AG08396 (cell line): ENCODE measurements at regions not wholly inside any gene's neighbourhood (a gene's known extent, or its start where the extent isn't known, plus 50 kb on each side); places are given as distances from the start of the nearest gene placed in this dataset.

Experiments used
- DNase-seq: peaks from one replicate; pipeline ENCODE4 v3.0.0; 2012; ENCODE audit warnings: low spot score, mixed read lengths

DNA sequence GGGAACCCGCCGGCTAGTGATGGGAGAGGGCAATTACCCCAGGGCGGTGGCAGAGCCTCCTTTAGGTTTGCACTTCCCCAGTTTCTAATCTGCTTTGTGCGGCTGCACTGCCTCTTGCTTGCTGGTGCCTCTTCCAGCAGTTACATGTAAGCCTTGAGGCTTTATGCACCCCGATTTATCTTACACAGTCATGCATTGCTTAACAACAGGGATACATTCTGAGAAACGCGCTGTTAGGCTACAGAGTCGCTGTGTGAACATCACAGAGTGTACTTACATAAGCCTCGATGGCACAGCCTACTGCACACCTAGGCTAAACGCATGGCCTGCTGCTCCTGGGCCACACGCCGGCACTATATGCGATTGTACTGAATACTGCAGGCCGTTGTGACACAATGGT lies 155.6 kb upstream of the MKI67 start:
- DNase-seq, result no peak

DNA sequence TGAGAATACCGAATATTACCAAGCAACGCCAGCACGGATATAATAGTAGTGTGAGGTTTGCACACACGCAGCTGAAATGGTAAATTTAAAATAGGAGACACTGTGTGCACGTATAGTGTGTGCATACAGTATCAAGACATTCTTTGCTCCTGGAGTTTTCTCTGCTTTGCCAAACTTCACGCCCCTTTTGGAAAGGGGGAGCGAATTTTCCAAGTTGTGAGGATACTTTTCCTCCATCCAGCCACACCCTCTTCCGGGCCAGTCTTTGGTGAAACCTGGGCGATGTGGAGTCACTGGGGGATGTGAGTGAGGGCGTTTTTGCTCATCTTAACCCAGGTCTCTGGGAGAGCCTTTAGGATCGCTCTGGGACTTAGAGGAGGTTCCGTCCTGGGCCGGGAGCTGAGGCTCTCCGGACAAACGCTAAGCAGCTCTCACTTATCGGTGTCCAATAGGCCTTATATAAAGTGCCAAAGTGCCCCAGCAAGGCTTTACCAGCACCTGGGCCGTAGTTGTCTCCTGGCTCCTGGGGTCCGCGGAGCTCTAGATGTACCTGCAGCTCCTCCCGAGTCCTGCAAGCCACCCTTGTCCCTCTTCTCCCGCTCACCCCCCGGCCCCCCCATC lies 160.0 kb upstream of the MKI67 start:
- DNase-seq, result no peak

DNA sequence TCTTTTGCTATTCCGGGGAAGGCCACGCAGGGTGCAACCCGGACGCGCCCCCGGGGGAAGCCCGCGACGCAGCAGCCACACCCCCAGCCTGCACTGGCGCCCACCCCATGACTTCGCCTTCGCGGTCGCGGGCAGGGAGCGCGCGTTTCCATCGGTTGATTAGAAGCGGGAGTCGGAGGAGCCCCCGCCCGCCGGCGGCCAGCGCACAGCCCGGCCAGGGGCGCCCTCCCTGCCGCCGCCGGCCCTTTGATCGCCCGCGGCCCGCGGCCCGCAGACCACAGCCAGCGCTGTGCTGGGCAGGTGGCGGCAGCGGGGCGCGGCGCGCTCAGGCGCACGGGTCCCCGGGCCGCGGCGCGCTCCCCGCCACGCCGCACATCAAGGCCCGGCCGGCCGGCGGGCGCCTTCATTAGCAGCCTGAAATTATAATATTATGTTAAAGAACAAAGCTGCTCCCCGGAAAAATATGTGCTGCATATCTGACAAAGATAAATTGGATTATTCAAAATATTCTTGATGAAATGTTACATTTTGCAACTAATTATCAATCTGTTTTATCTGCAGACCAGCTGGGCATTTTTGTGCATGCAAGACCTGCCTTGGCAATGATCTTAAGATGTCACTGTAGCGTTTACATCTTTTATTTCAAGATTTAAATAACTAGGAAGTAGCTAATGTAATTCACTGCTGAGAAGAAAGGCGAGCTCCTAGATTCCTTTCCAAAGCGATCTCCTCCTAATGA lies 160.7 kb upstream of the MKI67 start:
- DNase-seq, result no peak

DNA sequence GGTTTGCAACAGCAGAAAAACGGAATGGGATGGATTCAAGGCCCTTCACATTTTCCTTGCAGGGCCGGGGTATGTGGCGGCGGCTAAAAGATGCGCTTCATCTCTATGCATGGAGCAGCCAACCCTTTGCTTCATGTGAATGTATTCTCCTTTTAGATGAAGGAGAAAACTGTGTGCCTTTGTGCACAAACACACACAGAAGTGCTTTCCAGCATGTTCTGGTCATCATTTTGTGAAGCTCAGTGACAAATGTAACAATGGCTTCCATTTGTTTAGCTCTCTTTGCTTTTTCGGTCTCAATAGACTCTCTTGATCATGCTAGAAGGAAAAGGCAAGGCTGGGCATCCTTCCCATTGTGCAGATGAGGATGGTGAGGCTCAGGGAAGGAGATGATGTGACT lies 161.7 kb upstream of the MKI67 start:
- no peak for DNase-seq

DNA sequence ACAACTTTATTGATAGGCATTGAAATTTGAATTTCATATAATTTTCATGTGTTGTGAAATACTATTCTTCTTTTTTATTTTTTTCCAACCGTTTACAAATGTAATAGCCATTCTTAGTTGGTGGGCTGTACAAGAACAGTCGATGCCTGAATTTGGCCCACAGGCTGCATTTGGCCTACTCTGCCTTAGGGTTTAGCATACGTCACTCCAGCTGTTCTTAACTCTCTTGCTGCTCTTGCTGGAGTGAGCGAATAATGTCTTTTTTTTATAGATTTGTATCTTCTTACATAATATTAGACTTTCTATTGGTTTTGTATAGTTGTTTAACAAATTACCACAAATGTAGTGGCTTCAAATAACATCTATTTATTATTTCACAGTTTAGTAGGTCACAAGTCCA lies 163.4 kb upstream of the MKI67 start:
- DNase-seq, result no peak

DNA sequence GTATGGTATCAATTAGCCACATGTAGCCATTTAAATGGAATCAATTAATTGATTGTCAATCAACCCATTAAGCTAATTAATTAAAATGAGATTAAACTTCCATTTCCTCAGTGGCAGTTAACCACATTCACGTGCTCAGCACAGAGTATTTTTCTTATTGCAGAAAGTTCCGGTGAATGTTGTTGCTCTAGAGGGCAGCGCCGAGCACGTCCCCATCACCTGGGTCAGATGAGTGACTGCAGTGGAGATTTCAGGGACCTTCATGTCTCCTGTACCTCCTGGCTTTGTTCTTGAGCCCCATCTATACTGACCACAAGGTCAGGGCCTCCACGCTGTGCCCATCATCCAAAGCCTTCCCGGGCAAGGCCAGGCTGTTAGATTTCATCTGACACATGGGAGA lies 168.8 kb upstream of the MKI67 start:
- no peak for DNase-seq

DNA sequence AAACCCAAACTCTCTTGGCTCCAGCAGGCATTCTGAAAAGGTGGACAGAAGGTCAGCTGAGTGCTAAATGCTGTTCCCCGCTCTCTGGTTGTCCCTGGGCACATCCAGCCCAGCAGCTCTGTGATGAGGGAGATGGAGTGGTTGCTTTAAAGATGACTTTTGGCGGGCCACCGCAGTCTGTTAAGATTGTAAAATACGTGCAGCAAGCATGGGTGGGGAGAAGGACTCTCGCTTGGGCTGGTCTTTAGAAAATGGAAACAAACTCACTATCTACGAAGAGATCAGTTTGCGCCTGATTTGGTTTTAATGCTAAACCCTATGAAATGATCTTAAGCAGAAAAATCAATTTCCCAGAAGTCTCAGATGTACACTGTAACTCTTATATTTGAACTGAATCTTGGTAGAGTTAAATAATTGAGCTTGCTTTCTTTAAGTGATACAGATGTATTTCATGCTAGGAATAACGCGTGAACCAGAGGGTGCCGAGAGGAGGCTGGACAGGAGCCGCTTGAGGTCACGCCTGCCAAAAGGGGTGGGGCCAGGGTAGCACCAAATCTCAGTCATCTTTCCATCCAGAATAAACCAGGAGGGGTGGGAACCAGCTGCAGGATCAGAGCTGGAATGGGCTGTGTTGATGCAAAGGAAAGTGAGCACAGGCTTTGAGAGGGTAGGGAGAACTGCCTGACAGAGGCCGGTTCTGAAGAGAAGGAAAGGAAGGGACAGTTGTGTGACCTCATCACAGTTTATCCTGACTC lies 170.2 kb upstream of the MKI67 start:
- no peak for DNase-seq

DNA sequence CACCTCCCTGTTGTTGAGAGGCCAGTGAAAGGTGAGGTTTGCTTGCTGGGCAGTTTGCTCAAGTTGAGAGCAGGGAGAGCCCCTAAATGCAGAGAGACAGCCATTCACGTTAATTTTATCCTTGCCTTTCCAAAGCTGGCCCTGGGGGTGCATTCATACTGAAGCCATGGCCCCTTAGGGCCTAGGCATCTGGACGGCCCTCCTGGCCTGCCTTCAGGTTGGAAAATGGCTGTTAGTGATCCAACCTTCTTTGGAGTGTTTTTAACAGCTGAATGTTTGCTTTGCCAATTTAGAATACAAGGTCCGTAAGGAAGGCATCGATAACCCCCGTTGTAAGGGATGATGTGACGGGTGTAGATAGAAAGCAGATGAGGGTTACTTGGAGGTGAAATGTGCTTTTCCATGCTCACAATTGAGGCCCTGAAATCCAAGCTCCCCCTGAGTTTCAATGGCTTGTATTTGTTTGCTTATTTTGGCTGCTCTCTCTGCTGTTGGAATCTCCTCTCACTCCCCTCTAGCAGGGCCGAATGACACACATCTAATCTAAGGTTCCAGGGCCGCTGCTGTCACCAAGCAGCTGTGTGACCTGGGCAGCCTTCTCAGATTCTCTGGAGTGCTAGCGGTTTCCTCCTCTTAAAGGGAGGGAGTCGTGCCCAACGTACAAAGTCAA lies 171.6 kb upstream of the MKI67 start:
- DNase-seq, result no peak

DNA sequence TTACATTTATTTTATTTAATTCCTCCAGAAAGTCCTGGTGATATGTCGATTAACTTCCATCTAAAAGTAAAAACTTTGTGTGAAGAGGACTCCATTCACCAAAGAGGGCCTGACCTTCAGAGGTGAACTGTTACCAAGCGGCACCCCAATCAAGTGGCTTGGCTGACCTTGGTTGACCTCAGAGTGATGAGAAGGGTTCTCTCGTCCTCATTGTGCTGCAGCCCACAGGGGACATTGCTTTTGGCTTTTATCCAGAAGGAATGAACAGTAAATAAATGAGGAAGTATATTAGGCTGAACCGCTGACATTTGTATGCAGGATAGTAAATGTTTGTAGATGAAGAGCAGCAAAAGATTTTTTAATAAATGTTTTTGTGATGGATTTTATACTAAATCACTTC lies 172.4 kb upstream of the MKI67 start:
- no peak for DNase-seq

DNA sequence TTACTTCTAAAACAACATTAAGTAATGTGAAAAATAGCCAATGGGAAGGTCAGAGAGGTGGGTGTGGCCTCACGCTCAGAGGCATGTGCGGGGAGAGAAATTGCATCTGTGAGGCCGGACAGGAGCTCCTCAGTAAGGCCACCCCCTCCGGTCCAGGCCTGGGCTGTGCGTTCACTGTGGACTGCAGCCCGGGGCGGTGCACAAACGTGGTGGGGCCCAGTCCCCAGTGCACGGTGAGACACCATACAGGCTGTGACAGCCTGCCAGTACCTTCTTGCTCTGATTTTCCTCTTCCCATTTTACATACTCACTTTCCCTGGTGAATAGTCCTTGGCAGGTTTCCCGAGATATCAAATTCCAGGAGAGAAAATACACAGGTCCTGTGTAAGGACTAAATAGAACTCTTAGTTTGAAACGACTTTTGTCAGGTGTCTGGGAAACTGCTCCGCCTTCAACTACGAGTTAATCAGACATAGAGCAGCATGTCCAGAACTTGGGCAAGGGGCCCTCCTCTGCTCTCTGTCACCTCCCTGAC lies 174.1 kb upstream of the MKI67 start:
- no peak for DNase-seq

DNA sequence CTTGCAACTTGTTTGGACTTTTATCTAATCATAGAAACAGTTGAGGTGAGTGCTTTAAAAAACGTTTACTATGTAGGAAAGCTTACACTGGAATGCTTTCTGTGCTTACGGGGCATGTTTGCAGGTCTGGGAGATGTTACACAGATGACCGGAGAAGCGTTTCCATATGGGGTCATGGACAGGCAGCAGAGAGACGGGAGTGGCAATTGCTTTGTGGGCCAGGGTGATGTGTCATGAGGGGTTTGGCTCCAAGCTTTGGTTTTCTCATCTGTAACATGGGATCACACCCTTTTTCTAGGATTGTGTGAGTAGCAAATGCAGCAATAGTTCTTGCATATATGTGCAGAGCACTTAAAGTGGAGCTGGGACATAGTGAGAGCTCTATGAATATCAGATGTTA lies 174.8 kb upstream of the MKI67 start:
- DNase-seq, result no peak

DNA sequence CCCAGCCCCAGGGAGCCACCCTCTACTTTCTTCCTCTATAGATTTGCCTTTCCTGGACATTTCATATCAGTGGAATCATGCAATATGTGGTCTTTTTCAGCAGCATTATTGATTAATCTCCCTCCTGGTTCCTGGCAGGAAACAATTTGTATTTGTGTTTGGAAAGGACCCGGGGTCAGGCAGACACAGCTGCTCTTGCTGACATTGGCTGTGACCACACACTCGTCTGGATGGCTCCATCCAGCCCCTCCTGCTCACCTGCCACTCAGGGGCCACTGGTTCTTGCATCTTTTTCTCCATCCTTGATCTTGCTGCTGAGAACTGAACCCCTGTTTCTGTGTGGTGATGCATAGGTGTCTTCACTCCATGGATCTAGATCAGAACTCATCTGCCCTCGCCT lies 176.6 kb upstream of the MKI67 start:
- no peak for DNase-seq

DNA sequence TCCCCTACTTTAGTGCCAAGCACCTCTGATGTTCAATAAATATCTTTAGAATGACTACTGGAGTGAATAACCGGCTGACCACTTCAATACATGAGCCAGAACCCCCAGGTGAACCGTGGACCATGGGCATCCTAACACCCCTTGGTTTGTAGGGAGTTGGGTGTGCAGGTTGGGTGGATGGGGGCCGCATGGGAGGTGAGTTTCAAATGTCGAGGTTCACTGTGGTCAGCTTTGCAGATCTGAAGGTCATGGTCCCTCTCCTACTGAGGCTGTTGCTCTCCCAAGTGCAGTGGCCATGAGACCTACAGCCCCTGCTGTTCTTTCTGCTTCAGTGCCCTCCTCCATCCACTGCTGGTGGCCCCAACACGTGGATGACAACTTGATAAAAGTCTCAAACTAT lies 178.0 kb upstream of the MKI67 start:
- no peak for DNase-seq

DNA sequence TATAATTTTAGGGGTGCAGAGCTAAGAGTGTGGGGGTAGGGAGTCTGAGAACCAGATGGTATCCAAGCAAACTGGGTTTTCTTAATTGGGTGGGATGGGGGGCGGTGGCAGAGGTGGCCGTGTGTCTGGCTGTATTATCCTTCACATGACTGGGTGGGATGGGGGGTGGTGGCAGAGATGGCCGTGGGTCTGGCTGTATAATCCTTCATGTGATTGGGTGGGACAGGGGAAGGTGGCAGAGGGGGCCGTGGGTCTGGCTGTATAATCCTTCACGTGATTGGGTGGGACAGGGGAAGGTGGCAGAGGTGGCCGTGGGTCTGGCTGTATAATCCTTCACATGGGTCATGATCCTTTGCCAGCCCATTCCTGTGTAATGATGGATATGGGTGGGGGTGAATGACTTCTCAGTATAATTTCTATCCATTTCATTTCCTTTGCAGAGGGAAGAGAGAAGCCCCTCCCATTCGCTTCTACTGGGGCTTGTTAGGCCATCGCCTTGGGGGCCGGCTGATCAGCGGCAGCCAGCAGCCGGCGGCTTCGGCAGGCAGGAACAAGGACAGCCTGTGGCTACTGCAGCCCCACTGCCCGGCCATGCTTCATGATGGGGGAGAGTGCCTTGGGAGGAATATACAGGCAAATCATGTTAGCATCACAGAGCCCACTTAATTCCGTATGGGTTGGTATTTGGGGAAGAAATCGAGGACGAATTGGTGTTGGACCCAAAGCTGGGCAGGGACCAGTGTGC lies 179.6 kb upstream of the MKI67 start:
- DNase-seq, result no peak

DNA sequence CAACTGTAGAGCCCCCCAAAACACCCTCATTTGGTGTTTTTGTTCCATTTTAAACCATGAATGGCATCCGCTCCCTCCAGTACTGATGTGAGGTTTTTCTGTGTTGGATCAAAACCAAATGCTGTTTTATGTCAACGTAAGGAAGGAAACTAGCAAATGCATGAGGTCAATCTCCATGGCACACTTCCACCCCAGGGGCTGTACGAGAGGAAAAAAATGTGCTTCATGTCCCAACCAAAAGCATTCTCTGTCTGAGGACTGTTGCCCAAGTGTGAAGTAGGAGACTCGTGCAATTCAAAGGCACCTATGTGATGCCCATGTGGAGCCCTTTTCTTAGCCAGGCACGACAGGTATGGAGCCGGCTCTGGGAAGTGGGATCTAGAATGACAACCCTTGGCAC lies 180.3 kb upstream of the MKI67 start:
- no peak for DNase-seq

DNA sequence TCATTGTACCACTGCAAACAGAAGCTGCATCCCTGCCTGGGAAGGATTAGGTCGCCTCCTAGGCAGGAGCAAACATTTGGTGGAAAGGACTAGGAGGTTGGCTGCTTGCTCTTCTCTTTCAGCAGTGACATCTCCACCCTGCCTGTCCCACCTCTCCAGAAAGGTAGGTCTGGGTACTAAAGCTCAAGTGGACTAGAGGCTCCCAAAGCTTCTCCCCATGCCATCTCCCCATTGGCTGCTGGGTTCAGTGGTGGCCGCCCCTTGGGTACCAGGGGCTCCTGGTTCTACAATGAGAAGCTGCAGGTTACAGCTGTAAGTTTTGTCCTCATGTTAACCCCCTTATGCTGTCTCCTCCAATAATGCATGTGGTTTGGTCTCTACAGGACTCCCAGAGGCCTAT lies 180.7 kb upstream of the MKI67 start:
- no peak for DNase-seq

DNA sequence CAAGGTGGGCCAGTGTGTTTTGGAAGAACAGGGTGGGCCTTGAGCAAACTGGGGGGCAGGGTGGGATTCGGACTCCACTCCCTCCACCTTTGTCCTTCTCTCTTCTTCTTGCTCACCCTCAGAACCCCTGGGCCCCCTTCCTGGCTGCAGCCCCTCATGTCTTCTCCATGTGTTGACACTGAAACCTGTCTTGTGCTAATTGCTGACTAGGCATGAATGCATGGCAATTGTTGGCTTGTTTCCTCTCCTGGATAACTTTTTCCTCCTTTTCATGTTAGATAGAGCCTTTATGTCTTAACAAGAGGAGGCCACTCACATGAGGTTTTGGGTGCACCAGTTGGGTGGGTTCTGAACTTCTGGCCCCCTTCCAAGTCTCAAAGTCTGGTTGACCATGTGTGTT lies 181.6 kb upstream of the MKI67 start:
- DNase-seq, result no peak

DNA sequence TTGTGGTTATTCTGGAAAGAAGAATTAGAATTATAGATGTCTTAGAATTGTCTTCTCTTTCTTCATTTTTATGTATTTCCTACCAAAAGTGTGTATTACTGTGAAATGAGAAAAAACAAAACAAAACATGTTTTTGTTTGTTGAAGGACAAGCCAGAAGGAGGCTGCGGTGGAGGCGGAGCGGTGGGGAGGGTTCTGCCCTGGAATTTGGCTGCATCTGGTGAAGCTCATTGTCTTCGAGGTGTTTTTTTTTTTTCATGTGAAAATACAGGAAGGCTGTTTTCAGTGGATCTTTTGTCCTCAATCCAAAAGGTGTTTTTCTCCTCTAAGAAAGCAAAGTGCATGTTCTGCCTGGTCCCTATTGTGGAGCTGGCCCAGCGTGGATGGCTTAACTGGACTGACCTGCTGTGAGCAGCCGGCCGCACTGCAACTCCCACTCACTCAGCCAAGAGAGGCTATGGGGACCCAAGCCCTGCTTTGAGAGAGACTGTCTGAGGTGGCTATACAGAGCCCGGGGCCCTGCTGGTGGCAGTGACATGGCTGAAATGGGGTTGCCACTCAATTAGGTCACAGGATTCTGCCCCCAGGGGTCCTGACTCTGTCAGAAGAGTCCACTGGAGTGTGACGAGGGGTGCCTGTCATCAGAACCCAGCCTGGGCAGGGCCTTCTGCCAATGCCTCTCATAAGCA lies 184.9 kb upstream of the MKI67 start:
- DNase-seq, result no peak

DNA sequence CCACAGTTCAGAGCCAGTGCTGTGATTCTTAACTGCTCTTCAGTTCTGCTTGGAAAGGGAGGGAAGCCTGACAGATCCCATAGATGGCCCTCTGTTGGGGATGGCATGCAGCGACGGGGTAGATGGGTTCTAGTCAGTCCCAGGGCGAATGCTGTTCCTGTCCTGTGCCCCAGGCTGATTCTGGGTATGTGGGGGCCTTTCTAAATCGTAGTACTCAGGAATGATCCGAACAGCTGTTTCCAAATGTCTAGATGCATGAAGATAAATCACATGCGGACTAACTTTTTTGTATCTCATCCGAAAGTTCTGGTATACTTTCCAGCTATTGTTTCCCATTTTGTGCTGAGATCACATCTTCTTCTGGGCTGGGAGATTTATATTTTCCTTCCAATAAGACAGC lies 186.0 kb upstream of the MKI67 start:
- DNase-seq, result no peak

DNA sequence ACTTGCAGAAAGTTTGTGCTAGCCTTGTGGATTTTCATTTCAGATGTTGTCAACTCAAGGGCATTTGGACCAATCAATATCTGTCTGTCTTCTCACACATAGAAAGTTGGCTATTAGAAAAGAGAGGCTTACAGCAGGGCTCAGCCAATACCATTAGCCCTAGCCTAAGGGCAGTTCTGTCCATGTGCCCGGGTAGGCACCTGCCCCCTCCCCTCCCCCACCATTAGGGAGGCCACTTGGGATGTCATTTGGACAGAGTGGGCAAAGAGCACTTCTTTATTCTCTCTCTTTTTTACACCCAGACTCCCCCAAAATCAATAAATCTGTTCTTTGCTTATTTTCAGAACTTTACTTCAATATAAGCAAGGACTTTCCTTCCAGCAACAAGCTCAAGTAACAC lies 188.5 kb upstream of the MKI67 start:
- no peak for DNase-seq

DNA sequence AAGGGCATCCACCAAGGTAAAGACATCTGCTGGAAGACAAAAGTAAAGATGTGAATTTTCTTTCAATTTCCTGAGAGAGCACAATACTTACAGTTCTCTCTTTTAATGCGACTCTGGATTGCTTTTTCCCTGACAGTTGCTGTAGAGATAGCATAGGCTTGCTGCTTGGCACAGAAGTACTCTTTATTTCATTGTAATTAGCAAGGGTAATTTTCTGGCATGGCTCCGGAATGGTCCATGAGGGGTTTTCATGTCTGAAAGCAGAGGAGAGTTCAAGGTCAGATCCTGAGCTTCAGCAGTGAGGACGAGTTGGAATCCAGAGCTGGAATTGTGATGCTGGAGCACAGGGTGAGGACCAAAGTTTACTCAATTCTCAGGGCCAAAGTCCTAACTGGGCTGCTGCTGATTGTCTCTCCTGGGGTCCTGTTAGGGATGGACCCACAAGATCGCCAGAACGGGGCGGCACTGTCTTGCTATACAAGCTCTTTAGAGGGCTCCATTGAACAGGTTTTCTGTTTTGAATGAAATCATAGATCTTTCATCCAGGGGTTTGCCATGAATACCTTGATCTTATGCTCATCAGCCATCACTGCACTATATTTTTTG lies 190.0 kb upstream of the MKI67 start:
- DNase-seq, result no peak
